Type B pancreatic cell (in vitro differentiated cells): ENCODE measurements at regions not wholly inside any gene's neighbourhood (a gene's known extent, or its start where the extent isn't known, plus 50 kb on each side); places are given as distances from the start of the nearest gene placed in this dataset.

Source experiments
- DNase-seq: peaks from one replicate; pipeline ENCODE4 v3.0.0; 2021; ENCODE audit warnings: mixed read lengths; ENCODE audit not compliant: unreplicated experiment; ENCODE audit errors: extremely low spot score
- H3K27ac Mint-ChIP-seq: 2 replicates; pipeline ENCODE4 v1.8.0; 2021; ENCODE audit warnings: mild to moderate bottlenecking, mixed read lengths
- H3K27me3 Mint-ChIP-seq: 2 replicates; pipeline ENCODE4 v1.8.0; 2021; ENCODE audit warnings: mixed read lengths
- H3K36me3 Mint-ChIP-seq: 2 replicates; pipeline ENCODE4 v1.8.0; 2021; ENCODE audit warnings: mixed read lengths
- H3K4me1 Mint-ChIP-seq: one replicate; pipeline ENCODE4 v1.8.0; 2021; ENCODE audit warnings: mixed read lengths; ENCODE audit not compliant: unreplicated experiment
- H3K4me3 Mint-ChIP-seq: 2 replicates; pipeline ENCODE4 v1.8.0; 2021; ENCODE audit warnings: mild to moderate bottlenecking, mixed read lengths
- H3K9me3 Mint-ChIP-seq: 2 replicates; pipeline ENCODE4 v1.8.0; 2021; ENCODE audit warnings: mixed read lengths
- TF ChIP-seq, protein P1 (sequence below): fragments of 200-600 bp; sonication (generic); conservative IDR thresholded peaks from 2 replicates; pipeline ENCODE4 v1.5.0; 2021; ENCODE audit warnings: antibody characterized with exemption, mild to moderate bottlenecking

DNA sequence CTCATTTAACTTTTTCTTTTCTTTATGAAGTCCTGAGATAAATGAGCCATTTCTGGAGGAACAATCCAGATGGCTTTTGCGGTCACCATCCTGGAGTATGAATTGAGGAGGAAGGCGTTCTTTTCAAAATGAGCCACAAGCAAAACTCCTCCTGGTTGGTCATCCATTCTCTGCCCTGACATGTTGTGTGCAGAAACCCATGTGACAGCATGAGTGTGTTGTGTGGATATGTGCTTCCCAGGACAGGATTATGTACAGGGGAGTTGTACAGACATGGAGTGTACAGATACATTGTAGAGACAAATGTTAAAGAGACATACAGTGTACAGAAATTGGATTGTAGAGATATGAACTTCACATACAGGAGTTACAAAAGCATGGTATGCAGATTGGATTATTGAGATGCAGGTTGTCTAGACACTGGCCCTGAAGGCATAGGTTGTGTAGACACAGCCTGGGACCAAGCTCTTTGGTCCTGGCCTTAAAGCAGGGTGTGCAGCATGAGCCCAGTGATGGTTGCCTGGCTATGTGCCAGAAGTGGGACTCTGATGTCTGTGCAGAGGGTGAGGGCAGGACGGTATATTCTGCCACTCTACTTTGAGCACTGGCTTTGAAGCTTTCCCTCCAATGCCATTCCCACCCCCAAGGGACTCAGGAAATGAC is 178.5 kb upstream of the ZBED5 start:
- no peak overlapping the region for H3K27ac Mint-ChIP-seq
- TF ChIP-seq, protein P1, sequence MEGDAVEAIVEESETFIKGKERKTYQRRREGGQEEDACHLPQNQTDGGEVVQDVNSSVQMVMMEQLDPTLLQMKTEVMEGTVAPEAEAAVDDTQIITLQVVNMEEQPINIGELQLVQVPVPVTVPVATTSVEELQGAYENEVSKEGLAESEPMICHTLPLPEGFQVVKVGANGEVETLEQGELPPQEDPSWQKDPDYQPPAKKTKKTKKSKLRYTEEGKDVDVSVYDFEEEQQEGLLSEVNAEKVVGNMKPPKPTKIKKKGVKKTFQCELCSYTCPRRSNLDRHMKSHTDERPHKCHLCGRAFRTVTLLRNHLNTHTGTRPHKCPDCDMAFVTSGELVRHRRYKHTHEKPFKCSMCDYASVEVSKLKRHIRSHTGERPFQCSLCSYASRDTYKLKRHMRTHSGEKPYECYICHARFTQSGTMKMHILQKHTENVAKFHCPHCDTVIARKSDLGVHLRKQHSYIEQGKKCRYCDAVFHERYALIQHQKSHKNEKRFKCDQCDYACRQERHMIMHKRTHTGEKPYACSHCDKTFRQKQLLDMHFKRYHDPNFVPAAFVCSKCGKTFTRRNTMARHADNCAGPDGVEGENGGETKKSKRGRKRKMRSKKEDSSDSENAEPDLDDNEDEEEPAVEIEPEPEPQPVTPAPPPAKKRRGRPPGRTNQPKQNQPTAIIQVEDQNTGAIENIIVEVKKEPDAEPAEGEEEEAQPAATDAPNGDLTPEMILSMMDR: no peak
- no peak overlapping the region for H3K4me3 Mint-ChIP-seq

DNA sequence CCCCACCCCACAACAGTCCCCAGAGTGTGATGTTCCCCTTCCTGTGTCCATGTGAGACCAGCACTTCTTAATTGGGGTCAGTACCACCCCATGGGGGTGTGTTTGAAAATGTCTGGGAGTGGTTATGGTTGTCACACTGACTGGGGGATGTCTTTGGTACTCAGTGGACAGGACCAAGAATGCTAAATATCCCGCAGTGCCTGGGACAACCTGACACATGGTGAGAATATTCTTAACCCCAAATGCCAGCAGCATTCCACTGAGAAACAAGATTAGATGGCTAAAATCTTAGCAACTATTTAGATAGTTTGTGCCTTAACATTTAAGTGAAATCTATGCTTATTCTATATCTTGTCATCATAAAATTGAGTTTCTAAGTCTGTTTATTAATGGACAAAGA is 177.5 kb upstream of the ZBED5 start:
- H3K27ac Mint-ChIP-seq: no peak overlapping the region
- H3K9me3 Mint-ChIP-seq: no peaks in the 10 kb centered on the region
- no peak for DNase-seq
- no peaks in the 10 kb centered on the region for H3K36me3 Mint-ChIP-seq
- TF ChIP-seq, protein P1: no peak
- peaks cover 10% of the 10 kb centered on the region for H3K4me1 Mint-ChIP-seq
- H3K27me3 Mint-ChIP-seq: peaks cover 3% of the 10 kb centered on the region
- H3K4me3 Mint-ChIP-seq: no peak overlapping the region

More for the DNA sequence above, 178.5 kb upstream of the ZBED5 start:
- H3K27me3 Mint-ChIP-seq: peaks cover 3% of the 10 kb centered on the region
- H3K9me3 Mint-ChIP-seq: no peaks in the 10 kb centered on the region
- no peak for DNase-seq
- H3K36me3 Mint-ChIP-seq: no peaks in the 10 kb centered on the region
- peaks cover 10% of the 10 kb centered on the region for H3K4me1 Mint-ChIP-seq

DNA sequence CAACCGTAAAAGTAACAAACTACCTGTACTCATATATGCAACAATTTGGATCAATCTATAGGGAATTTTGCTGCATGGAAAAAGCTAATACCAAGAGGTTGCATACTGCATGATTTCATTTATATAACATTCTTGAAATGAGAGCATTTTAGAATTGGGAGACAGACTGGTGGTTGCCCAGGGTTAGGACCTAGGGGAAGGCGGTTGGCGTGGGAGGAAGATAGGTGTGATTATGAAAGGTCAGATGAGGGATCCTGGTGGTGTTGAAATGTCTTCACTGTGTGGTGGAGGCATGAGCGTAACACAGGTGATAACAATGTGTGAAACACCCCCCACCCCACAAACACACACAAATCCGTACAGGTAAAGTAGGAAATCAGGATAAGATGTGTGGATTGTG is 176.6 kb upstream of the ZBED5 start:
- Mint-ChIP-seq H3K4me1 (peaks cover 10% of the 10 kb centered on the region), H3K27ac (no peak overlapping the region), H3K36me3 (no peaks in the 10 kb centered on the region), H3K27me3 (no peaks in the 10 kb centered on the region), H3K9me3 (no peaks in the 10 kb centered on the region), H3K4me3 (no peak overlapping the region)
- DNase-seq: no peak
- TF ChIP-seq, protein P1: no peak

DNA sequence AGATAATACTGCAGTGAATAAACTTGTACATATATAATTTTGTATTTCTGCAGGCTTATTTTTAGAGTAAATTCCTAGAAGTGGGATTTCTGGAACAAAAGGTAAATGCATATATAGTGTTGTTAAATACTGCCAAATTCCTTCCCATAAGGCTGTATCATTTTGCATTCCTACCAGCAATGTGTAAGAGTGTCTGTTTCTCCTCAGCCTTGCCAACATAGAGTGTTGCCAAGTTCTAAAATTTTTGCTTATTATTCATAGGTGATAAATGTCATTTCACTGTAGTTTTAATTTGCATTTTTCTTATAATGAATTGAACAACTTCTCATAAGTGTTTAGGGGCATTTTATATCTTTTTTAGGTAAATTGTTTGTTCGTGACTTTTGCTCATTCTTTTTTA is 174.2 kb upstream of the ZBED5 start:
- TF ChIP-seq, protein P1: no peak
- no peak overlapping the region for H3K27ac Mint-ChIP-seq
- H3K9me3 Mint-ChIP-seq: peaks cover 5% of the 10 kb centered on the region
- no peak for DNase-seq
- peaks cover 7% of the 10 kb centered on the region for H3K4me1 Mint-ChIP-seq
- H3K4me3 Mint-ChIP-seq: no peak overlapping the region
- no peaks in the 10 kb centered on the region for H3K36me3 Mint-ChIP-seq
- H3K27me3 Mint-ChIP-seq: peaks cover 6% of the 10 kb centered on the region

DNA sequence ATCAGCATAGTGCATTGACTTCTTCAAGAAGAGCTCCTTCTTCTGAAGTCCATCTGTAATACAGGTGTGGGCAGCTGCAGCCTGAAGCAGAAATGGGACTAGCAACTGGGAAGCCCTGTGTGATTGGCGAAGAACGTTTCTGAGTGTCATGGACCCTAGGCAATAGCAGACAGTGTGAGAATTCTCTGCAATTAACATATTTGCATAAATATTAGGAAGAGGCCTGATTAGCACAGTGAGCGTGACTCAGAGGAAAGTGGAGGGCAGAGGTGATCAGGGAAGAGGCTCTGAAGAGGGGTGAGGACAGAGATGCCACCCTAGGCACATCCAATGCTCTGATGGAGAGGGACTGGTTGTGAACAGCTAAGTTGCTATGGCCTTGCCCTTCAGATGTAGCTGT is 171.2 kb upstream of the ZBED5 start:
- H3K27ac Mint-ChIP-seq: no peak overlapping the region
- no peak for DNase-seq
- H3K36me3 Mint-ChIP-seq: no peaks in the 10 kb centered on the region
- TF ChIP-seq, protein P1: no peak
- peaks cover 6% of the 10 kb centered on the region for H3K27me3 Mint-ChIP-seq
- peaks cover 7% of the 10 kb centered on the region for H3K4me1 Mint-ChIP-seq
- H3K9me3 Mint-ChIP-seq: peaks cover 5% of the 10 kb centered on the region
- no peak overlapping the region for H3K4me3 Mint-ChIP-seq
